T-cell (primary cell): ENCODE measurements at regions not wholly inside any gene's neighbourhood (a gene's known extent, or its start where the extent isn't known, plus 50 kb on each side); places are given as distances from the start of the nearest gene placed in this dataset.
A peak's percentile ranks its signal among the peaks of the same experiment; 100 is the strongest.
"Not testable (repeated sequence)": the region's sequence is repeated elsewhere in the genome, so short reads cannot be mapped to it uniquely, and the experiment has no call there.

Source experiments
- ATAC-seq, 4 experiments: fragments of 200-7000 bp in 3 of 4; fragments of 150-1000 bp in 1 of 4; cut with Tn5 transposase; replicated peaks in 1 of 4; 1 replicate in 3 of 4; 2 replicates in 1 of 4; pipeline ENCODE4 v1.10.0; 2021; ENCODE audit warnings: moderate library complexity in 3 of 4, mild to moderate bottlenecking in 2 of 4, moderate number of reproducible peaks in 1 of 4
- CTCF ChIA-PET, 2 donors: fragments of 300-600 bp; sonication (Branson Sonifier 250); formaldehyde crosslinking; loops; one replicate each; lab custom pipeline; 2022; ENCODE audit warnings: antibody characterized with exemption in 2 of 2; lab: Charles Lee
- POLR2A ChIA-PET, 2 donors: fragments of 300-600 bp; sonication (Branson Sonifier 250); formaldehyde crosslinking; loops; one replicate each; lab custom pipeline; 2022; ENCODE audit warnings: antibody characterized with exemption in 2 of 2; lab: Charles Lee
- DNase-seq, 35 experiments: peaks; one replicate each; pipeline versions ENCODE4 v3.0.0 to v3.0.0-alpha.2; 2013 to 2023
- H3K27ac ChIP-seq: one replicate; pipeline ENCODE4 v1.5.1; 2013; ENCODE audit warnings: low read length
- H3K27me3 ChIP-seq, 2 experiments: replicated peaks in 1 of 2; 1 replicate in 1 of 2; 2 replicates in 1 of 2; pipeline versions ENCODE4 v1.6.1 to v1.7.0; 2013; ENCODE audit warnings: low read length in 1 of 2, mixed read lengths in 1 of 2; ENCODE audit not compliant: control insufficient read depth in 2 of 2, insufficient read depth in 2 of 2; ENCODE audit errors: extremely low read depth in 1 of 2
- H3K36me3 ChIP-seq, 2 donors: 1 replicate in 1 of 2; 2 replicates in 1 of 2; pipeline versions ENCODE4 v1.6.1 to v1.7.0; 2013; ENCODE audit warnings: low read length in 1 of 2; ENCODE audit not compliant: control insufficient read depth in 2 of 2, insufficient read depth in 1 of 2; ENCODE audit errors: extremely low read depth in 1 of 2
- H3K4me1 ChIP-seq, 2 experiments: 1 replicate in 1 of 2; 2 replicates in 1 of 2; pipeline versions ENCODE4 v1.6.1 to v1.7.0; 2013; ENCODE audit warnings: low read length in 2 of 2, mixed read lengths in 1 of 2; ENCODE audit not compliant: insufficient read depth in 2 of 2, control insufficient read depth in 1 of 2; ENCODE audit errors: extremely low read depth in 1 of 2
- H3K4me3 ChIP-seq, 2 donors: 1 replicate in 1 of 2; 2 replicates in 1 of 2; pipeline versions ENCODE4 v1.5.1 to v1.7.0; 2013; ENCODE audit warnings: mild to moderate bottlenecking in 2 of 2, low read length in 1 of 2, moderate library complexity in 1 of 2; ENCODE audit not compliant: control insufficient read depth in 1 of 2; ENCODE audit errors: extremely low read depth in 1 of 2
- H3K9me3 ChIP-seq: 2 replicates; pipeline ENCODE4 v1.7.0; 2013
- H3K27ac Mint-ChIP-seq, 2 donors: one replicate each; pipeline ENCODE4 v1.8.0; 2020 to 2021; ENCODE audit warnings: mild to moderate bottlenecking in 2 of 2, mixed read lengths in 2 of 2
- H3K27me3 Mint-ChIP-seq, 2 donors: one replicate each; pipeline ENCODE4 v1.8.0; 2021 to 2022; ENCODE audit warnings: mixed read lengths in 2 of 2
- H3K36me3 Mint-ChIP-seq: one replicate; pipeline ENCODE4 v1.8.0; 2021; ENCODE audit warnings: mixed read lengths
- H3K4me1 Mint-ChIP-seq, 3 donors: one replicate each; pipeline ENCODE4 v1.8.0; 2020 to 2022; ENCODE audit warnings: mixed read lengths in 3 of 3, mild to moderate bottlenecking in 1 of 3
- H3K4me3 Mint-ChIP-seq, 3 donors: one replicate each; pipeline ENCODE4 v1.8.0; 2020 to 2022; ENCODE audit warnings: mild to moderate bottlenecking in 3 of 3, mixed read lengths in 3 of 3, moderate library complexity in 3 of 3
- H3K9me3 Mint-ChIP-seq, 3 donors: one replicate each; pipeline ENCODE4 v1.8.0; 2020 to 2022; ENCODE audit warnings: mixed read lengths in 3 of 3
- WGBS: methylation state at CpG from one replicate; pipeline ENCODE4 v1.1.5; 2013; ENCODE audit warnings: missing lambda C conversion rate; ENCODE audit not compliant: insufficient coverage; 5-methylcytosine and 5-hydroxymethylcytosine counted together

DNA sequence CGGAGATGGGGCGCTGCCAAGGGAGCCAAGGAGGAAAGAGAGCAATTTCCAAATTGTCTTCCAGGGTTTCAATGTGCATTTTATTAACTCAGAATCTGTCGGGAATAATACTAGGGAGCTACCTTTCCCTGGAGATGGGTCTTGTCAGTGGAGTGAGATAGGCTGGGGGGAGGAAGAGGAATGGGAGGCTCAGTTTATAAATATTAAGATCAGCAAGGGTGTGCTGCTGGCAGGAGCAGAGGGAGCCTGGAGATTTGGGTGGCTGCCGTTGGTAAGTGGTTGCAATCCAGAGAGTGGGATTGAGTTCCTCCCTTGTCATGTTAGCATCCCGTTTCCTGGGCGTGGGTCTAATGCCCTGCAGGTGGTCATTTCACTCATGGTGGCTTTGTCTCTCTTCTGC is 89.9 kb upstream of the ZNG1F start:
- ATAC-seq, H3K27ac ChIP-seq, POLR2A ChIA-PET, H3K27me3 Mint-ChIP-seq, H3K36me3 Mint-ChIP-seq, H3K27me3 ChIP-seq, H3K9me3 Mint-ChIP-seq, DNase-seq, H3K4me3 ChIP-seq, H3K9me3 ChIP-seq, H3K36me3 ChIP-seq, H3K4me3 Mint-ChIP-seq, H3K27ac Mint-ChIP-seq, CTCF ChIA-PET, H3K4me1 Mint-ChIP-seq, H3K4me1 ChIP-seq: not testable (repeated sequence)
- WGBS: no CpG with 5 or more reads among the region's 6 CpGs

DNA sequence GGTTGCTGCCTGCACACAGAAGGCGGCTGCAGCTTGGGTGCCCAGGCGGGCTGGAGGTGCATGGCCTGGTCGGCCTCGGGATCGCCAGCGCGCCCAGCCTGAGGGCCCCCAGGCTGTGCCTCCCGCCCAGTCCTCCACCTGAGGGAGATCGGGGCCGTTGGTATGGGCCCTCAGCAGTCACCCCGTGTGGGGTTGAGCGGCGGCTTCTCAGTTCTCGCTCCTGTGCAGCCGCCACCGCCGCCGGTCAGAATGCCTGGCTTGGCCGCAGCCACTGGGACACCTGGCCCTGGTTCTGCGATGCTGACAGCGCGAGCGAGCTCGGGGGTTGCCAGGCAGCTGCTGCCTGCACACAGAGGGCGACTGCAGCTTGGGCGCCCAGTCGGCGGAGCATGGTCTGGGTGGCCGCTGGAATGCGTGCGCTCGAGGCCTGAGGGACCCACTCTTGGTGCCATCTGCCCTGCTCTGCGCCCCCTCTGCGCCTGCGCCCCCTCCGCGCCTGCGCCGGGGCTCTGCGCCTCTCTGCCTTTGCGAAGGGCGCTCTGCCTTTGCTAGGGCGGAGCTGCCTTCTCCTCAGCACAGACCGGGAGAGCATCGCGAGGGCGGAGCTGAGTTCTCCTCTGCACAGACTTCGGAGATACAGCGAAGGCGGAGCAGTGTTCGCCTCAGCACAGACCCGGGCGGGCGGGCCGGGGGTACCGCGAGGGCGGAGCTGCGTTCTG is 84.6 kb upstream of the ZNG1F start:
- WGBS: 2% methylated on average over 9 of the region's 59 CpGs
- H3K27ac ChIP-seq, POLR2A ChIA-PET, CTCF ChIA-PET, H3K4me1 ChIP-seq, H3K9me3 ChIP-seq, H3K4me1 Mint-ChIP-seq, H3K27me3 Mint-ChIP-seq, H3K36me3 Mint-ChIP-seq, H3K27me3 ChIP-seq, H3K9me3 Mint-ChIP-seq, H3K27ac Mint-ChIP-seq, H3K36me3 ChIP-seq: not testable (repeated sequence)
- H3K4me3 Mint-ChIP-seq: peak overlapping the region in 2 of 3 donors; percentile 67 to 74
- peak overlapping the region in 1 of 2 donors; percentile 23 for H3K4me3 ChIP-seq
- ATAC-seq (peak; percentile 100), DNase-seq (peak; percentile 37 to 82 (median 61))

DNA sequence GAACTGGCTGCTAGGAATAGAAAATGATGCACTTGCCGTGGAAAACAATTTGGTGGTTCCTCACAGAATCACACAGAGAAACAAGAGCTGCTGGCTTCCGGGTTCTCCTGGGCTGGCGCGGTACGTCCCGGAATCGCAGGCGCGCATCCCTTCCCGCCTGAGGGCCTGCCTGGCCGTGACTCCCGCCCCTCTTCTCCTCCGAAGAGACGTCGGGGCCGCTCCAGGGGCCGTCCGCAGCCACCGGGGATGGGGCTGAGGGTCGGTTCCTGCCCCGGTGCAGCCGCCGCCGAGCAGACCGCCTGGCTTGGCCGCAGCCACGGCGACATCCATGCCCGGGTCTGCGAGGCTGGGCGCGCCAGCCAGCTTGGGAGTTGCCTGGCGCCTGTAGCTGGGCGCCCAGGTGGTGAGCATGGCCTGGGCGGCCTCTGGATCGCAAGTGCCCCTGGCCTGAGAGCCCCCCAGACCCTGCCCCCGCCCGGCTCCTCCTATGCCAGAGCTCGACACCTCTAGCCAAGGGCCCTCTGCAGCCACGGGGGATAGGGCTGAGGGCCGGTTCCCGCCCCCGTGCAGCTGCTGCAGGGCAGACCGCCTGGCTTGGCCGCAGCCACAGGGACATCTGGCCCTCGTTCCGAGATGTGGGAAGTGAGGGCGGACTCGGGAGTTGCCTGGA is 83.9 kb upstream of the ZNG1F start:
- CTCF ChIA-PET, H3K27me3 Mint-ChIP-seq, POLR2A ChIA-PET, H3K36me3 ChIP-seq, H3K9me3 Mint-ChIP-seq, H3K4me3 Mint-ChIP-seq, H3K27ac ChIP-seq, H3K36me3 Mint-ChIP-seq, H3K4me1 Mint-ChIP-seq, H3K4me1 ChIP-seq, H3K27ac Mint-ChIP-seq, H3K4me3 ChIP-seq, H3K9me3 ChIP-seq, H3K27me3 ChIP-seq, ATAC-seq: not testable (repeated sequence)
- WGBS: no CpG with 5 or more reads among the region's 49 CpGs
- peak in 13 of 35 experiments; percentile 6 to 42 (median 20) for DNase-seq

DNA sequence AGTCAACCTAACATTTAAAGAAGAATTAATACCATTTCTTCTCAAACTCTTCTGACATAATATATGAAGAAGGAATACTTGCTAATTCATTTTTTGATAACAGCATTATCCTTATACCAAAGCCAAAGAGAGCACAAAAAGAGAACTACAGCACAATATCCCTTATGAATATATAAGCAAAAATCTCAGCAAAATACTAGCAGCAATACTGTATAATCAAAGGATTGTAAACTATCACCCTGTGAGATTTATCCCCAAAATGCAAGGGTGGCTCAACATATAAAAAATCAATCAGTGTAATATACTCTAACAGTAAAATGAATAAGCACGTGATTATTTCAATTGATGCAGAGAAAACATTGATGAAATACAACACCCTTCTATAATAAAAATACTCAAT is 81.9 kb upstream of the ZNG1F start:
- H3K9me3 Mint-ChIP-seq, POLR2A ChIA-PET, H3K27ac ChIP-seq, H3K9me3 ChIP-seq, H3K4me1 ChIP-seq, H3K36me3 ChIP-seq, H3K36me3 Mint-ChIP-seq, H3K27me3 Mint-ChIP-seq, DNase-seq, H3K27me3 ChIP-seq, H3K4me3 ChIP-seq, H3K27ac Mint-ChIP-seq, H3K4me3 Mint-ChIP-seq, ATAC-seq, CTCF ChIA-PET, H3K4me1 Mint-ChIP-seq: not testable (repeated sequence)
- no CpG with 5 or more reads among the region's 1 CpG for WGBS

DNA sequence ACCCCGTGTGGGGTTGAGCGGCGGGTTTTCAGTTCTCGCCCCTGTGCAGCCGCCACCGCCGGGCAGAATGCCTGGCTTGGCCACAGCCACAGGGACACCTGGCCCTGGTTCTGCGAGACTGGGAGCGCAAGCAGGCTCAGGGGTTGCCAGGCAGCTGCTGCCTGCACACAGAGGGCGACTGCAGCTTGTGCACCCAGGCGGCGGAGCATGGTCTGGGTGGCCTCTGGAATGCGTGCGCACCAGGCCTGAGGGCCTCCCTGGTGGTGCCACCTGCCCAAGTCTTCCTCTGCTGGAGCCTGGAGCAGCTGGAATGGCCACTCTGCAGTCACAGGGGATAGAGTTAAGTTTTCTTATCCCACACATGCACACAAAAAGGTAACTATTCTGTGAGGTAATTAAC is 80.4 kb upstream of the ZNG1F start:
- POLR2A ChIA-PET, H3K27ac ChIP-seq, H3K27me3 Mint-ChIP-seq, H3K4me3 ChIP-seq, H3K4me3 Mint-ChIP-seq, H3K4me1 ChIP-seq, H3K9me3 ChIP-seq, H3K27ac Mint-ChIP-seq, H3K9me3 Mint-ChIP-seq, ATAC-seq, H3K36me3 Mint-ChIP-seq, H3K4me1 Mint-ChIP-seq, H3K27me3 ChIP-seq, H3K36me3 ChIP-seq, DNase-seq, CTCF ChIA-PET: not testable (repeated sequence)
- no CpG with 5 or more reads among the region's 14 CpGs for WGBS

DNA sequence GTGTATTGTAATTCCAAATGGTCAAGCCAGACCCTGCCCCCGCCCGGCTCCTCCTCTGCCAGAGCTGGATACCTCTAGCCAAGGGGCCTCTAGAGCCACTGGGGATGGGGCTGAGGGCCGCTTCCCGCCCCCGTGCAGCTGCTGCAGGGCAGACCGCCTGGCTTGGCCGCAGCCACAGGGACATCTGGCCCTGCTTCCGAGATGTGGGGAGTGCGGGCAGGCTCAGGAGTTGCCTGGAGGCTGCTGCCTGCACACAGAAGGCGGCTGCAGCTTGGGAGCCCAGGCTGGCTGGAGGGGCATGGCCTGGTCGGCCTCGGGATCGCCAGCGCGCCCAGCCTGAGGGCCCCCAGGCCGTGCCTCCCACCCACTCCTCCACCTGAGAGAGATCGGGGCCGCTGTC is 79.9 kb upstream of the ZNG1F start:
- H3K36me3 Mint-ChIP-seq, CTCF ChIA-PET, H3K4me1 ChIP-seq, H3K27me3 Mint-ChIP-seq, H3K36me3 ChIP-seq, H3K4me1 Mint-ChIP-seq, POLR2A ChIA-PET, H3K27me3 ChIP-seq, H3K4me3 ChIP-seq, ATAC-seq, H3K4me3 Mint-ChIP-seq, H3K9me3 ChIP-seq, H3K9me3 Mint-ChIP-seq, H3K27ac ChIP-seq, H3K27ac Mint-ChIP-seq: not testable (repeated sequence)
- peak in 1 of 35 experiments; percentile 5 for DNase-seq
- no CpG with 5 or more reads among the region's 18 CpGs for WGBS
